Neural progenitor cell (in vitro differentiated cells): ENCODE measurements at regions not wholly inside any gene's neighbourhood (a gene's known extent, or its start where the extent isn't known, plus 50 kb on each side); places are given as distances from the start of the nearest gene placed in this dataset.
"Not testable (repeated sequence)": the region's sequence is repeated elsewhere in the genome, so short reads cannot be mapped to it uniquely, and the experiment has no call there.

Source experiments
- DNase-seq: peaks from one replicate; pipeline ENCODE4 v3.0.0-alpha.2; 2016; ENCODE audit warnings: low spot score
- H2AFZ ChIP-seq: fragments of 200-600 bp; sonication (generic); replicated peaks from 2 replicates; pipeline ENCODE4 v1.6.1; 2016; ENCODE audit warnings: antibody characterized with exemption
- H3F3A ChIP-seq: fragments of 200-600 bp; sonication (generic); 2 replicates; pipeline ENCODE4 v1.6.1; 2016; ENCODE audit warnings: antibody characterized with exemption, low read depth
- H3K27ac ChIP-seq: fragments of 200-600 bp; sonication (generic); 2 replicates; pipeline ENCODE4 v1.5.1; 2016; ENCODE audit warnings: mild to moderate bottlenecking
- H3K27me3 ChIP-seq: fragments of 200-600 bp; sonication (generic); 2 replicates; pipeline ENCODE4 v1.6.1; 2016; ENCODE audit warnings: mild to moderate bottlenecking, moderate library complexity
- H3K36me3 ChIP-seq: fragments of 200-600 bp; sonication (generic); 2 replicates; pipeline ENCODE4 v1.5.1; 2016
- H3K4me1 ChIP-seq: fragments of 200-600 bp; sonication (generic); 2 replicates; pipeline ENCODE4 v1.6.1; 2016; ENCODE audit warnings: mixed run types
- H3K4me2 ChIP-seq: fragments of 200-600 bp; sonication (generic); 2 replicates; pipeline ENCODE4 v1.6.1; 2016
- H3K4me3 ChIP-seq: fragments of 200-600 bp; sonication (generic); 2 replicates; pipeline ENCODE4 v1.5.1; 2016
- H3K79me2 ChIP-seq: fragments of 200-600 bp; sonication (generic); 2 replicates; pipeline ENCODE4 v1.6.1; 2016; ENCODE audit warnings: low read depth
- H3K9ac ChIP-seq: fragments of 200-600 bp; sonication (generic); 2 replicates; pipeline ENCODE4 v1.6.1; 2016
- H3K9me3 ChIP-seq: fragments of 200-600 bp; sonication (generic); 2 replicates; pipeline ENCODE4 v1.5.1; 2016; ENCODE audit warnings: low read depth
- H4K20me1 ChIP-seq: fragments of 200-600 bp; sonication (generic); 2 replicates; pipeline ENCODE4 v1.6.1; 2016; ENCODE audit warnings: low read depth
- H3K27ac Mint-ChIP-seq: 3 replicates; pipeline ENCODE4 v1.8.0; 2021; ENCODE audit warnings: mixed read lengths
- H3K27me3 Mint-ChIP-seq: 2 replicates; pipeline ENCODE4 v1.8.0; 2022; ENCODE audit warnings: low read depth, mild to moderate bottlenecking, inconsistent platforms, moderate library complexity, mixed read lengths; ENCODE audit not compliant: insufficient read depth
- H3K36me3 Mint-ChIP-seq: 3 replicates; pipeline ENCODE4 v1.8.0; 2021; ENCODE audit warnings: mixed read lengths
- H3K4me1 Mint-ChIP-seq: 3 replicates; pipeline ENCODE4 v1.8.0; 2021; ENCODE audit warnings: mixed read lengths
- H3K4me3 Mint-ChIP-seq: 3 replicates; pipeline ENCODE4 v1.8.0; 2021; ENCODE audit warnings: mild to moderate bottlenecking, moderate library complexity, mixed read lengths
- H3K9me3 Mint-ChIP-seq: 3 replicates; pipeline ENCODE4 v1.8.0; 2020; ENCODE audit warnings: mixed read lengths
- EZH2 ChIP-seq: fragments of 200-600 bp; sonication (generic); IDR thresholded peaks from 2 replicates; pipeline ENCODE4 v1.6.1; 2017; ENCODE audit warnings: antibody characterized with exemption, mild to moderate bottlenecking, moderate library complexity
- EZH2phosphoT487 ChIP-seq: fragments of 200-600 bp; sonication (generic); IDR thresholded peaks from 2 replicates; pipeline ENCODE4 v1.6.1; 2017; ENCODE audit warnings: antibody characterized with exemption
- TF ChIP-seq, protein P1 (sequence below): fragments of 200-600 bp; sonication (generic); IDR thresholded peaks from 2 replicates; pipeline ENCODE4 v1.5.1; 2017; ENCODE audit warnings: antibody characterized with exemption, mild to moderate bottlenecking

DNA sequence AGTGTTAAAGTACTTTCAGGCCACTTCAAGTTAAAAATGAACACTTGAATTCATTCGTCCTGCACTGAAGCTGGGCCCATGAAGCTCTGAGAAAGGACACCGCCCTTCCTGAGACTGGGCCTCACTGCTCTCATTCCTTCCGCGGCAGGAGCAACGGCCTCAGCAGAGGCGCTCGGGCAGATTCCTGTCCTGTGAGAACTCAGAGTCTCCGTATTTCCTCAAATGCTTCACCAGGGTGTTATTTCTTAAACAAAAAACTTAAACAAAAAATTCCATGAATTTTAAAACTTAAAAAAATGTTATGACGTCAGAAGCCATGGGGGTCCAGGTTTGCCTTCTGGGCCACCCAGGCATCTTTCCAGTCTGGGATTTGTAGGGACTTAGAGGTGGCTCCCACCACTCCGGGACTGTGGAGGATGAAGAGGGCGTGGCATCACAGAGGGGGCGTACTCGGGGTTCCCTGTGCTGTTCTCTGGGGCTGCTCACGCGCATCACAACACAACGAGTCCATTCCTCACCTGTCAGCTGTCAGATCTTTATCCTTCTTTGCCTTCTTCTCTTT lies 115.9 kb upstream of the ASB18 start:
- H3K27me3 ChIP-seq = no peaks in the 10 kb centered on the region
- H3K9me3 Mint-ChIP-seq = peaks cover 3% of the 10 kb centered on the region
- no peak overlapping the region for H2AFZ ChIP-seq
- no peaks in the 10 kb centered on the region for H3K36me3 ChIP-seq
- no peak overlapping the region for H3K9ac ChIP-seq
- peaks cover 2% of the 10 kb centered on the region for H3K36me3 Mint-ChIP-seq
- H3F3A ChIP-seq = no peaks in the 10 kb centered on the region
- H4K20me1 ChIP-seq = no peaks in the 10 kb centered on the region
- no peak overlapping the region for H3K4me2 ChIP-seq
- H3K27me3 Mint-ChIP-seq = no peaks in the 10 kb centered on the region
- H3K9me3 ChIP-seq = no peaks in the 10 kb centered on the region
- H3K4me1 Mint-ChIP-seq = no peaks in the 10 kb centered on the region
- no peak overlapping the region for H3K27ac ChIP-seq
- no peaks in the 10 kb centered on the region for H3K79me2 ChIP-seq
- no peak overlapping the region for H3K4me3 Mint-ChIP-seq
- no peak for TF ChIP-seq EZH2
- TF ChIP-seq EZH2phosphoT487 = no peak
- TF ChIP-seq, protein P1, sequence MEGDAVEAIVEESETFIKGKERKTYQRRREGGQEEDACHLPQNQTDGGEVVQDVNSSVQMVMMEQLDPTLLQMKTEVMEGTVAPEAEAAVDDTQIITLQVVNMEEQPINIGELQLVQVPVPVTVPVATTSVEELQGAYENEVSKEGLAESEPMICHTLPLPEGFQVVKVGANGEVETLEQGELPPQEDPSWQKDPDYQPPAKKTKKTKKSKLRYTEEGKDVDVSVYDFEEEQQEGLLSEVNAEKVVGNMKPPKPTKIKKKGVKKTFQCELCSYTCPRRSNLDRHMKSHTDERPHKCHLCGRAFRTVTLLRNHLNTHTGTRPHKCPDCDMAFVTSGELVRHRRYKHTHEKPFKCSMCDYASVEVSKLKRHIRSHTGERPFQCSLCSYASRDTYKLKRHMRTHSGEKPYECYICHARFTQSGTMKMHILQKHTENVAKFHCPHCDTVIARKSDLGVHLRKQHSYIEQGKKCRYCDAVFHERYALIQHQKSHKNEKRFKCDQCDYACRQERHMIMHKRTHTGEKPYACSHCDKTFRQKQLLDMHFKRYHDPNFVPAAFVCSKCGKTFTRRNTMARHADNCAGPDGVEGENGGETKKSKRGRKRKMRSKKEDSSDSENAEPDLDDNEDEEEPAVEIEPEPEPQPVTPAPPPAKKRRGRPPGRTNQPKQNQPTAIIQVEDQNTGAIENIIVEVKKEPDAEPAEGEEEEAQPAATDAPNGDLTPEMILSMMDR = no peak
- H3K27ac Mint-ChIP-seq = no peak overlapping the region
- DNase-seq = no peak
- no peaks in the 10 kb centered on the region for H3K4me1 ChIP-seq
- H3K4me3 ChIP-seq = no peak overlapping the region

DNA sequence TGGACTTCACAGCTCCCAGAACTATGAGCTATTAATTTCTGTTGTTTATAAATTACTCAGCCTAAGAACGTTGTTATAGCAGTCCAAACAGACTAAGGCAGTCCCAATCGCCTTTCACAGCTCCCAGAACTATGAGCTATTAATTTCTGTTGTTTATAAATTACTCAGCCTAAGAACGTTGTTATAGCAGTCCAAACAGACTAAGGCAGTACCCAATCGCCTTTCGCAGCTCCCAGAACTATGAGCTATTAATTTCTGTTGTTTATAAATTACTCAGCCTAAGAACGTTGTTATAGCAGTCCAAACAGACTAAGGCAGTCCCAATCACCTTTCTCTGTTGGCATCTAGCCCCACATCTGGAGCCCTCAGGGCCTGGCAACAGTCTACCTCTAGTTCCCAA lies 117.0 kb upstream of the ASB18 start:
- H4K20me1 ChIP-seq, H3K27me3 Mint-ChIP-seq, H3K4me3 ChIP-seq, H3K36me3 Mint-ChIP-seq, H3K9me3 Mint-ChIP-seq, H3K79me2 ChIP-seq, H3F3A ChIP-seq, H2AFZ ChIP-seq, H3K27ac ChIP-seq, H3K27me3 ChIP-seq, H3K4me1 Mint-ChIP-seq, H3K9ac ChIP-seq, H3K4me2 ChIP-seq, DNase-seq, H3K27ac Mint-ChIP-seq, H3K4me1 ChIP-seq, H3K36me3 ChIP-seq, H3K9me3 ChIP-seq, H3K4me3 Mint-ChIP-seq: not testable (repeated sequence)

DNA sequence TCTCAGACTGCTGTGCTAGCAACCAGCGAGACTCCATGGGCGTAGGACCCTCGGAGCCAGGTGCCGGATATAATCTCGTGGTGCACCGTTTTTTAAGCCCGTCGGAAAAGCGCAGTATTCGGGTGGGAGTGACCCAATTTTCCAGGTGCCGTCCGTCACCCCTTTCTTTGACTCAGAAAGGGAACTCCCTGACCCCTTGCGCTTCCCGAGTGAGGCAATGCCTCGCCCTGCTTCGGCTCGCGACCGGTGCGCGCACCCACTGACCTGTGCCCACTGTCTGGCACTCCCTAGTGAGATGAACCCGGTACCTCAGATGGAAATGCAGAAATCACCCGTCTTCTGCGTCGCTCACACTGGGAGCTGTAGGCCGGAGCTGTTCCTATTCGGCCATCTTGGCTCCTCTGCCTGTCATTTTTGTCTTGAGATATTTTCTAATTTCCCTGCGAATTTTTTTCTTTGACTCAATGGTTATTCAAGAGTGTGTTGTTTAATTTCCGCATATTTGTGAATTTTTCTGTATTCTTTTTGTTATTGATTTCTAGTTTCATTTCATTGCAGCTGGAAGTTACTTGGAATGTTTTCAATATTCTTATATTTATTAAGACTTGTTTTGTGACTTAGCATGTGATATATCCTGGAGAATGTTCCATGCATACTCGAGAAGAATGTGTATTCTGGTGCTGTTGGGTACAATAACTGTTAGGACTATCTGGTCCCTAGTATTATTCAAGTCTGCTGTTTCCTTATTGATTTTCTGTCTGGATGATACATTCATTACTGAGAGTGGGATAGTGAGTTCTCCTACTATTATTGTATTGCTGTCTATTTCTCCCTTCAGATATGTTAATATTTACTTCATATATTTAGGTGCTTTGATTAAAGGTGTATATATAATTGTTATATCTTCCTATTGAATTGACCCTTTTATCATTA lies 125.3 kb upstream of the ASB18 start:
- H3K4me1 ChIP-seq, H3K36me3 Mint-ChIP-seq, H3K36me3 ChIP-seq, H3F3A ChIP-seq, H4K20me1 ChIP-seq, H3K9ac ChIP-seq, H3K27ac ChIP-seq, H3K27me3 ChIP-seq, H3K9me3 ChIP-seq, H3K4me3 Mint-ChIP-seq, H3K4me3 ChIP-seq, H3K79me2 ChIP-seq, DNase-seq, H3K27me3 Mint-ChIP-seq: not testable (repeated sequence)
- H3K4me2 ChIP-seq = peak overlapping the region; percentile 6
- Mint-ChIP-seq H3K9me3 (peaks cover 18% of the 10 kb centered on the region), H3K27ac (peak overlapping the region; percentile 5), H3K4me1 (peaks cover 22% of the 10 kb centered on the region)
- H2AFZ ChIP-seq = peak overlapping the region; percentile 63

DNA sequence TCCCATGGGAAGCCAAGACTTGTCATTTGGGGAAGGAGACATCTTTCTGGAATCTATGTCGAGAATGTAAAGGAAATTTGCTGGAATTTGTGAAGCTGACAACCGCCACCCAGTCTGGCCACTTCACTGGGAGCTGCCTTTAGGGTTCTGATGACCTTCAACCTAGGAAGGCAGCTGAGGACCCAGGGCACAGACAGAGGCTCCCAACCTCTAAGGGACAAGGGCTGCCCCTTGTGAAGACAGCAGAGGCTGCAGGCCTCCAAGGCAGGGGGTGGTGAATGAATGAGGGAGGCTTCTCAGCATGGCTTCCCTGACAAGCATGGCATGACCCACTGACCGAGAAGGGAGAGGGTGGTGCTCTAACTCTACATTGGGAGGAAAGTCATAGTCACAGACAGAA lies 128.9 kb upstream of the ASB18 start:
- H3K4me2 ChIP-seq = no peak overlapping the region
- Mint-ChIP-seq H3K27ac (no peak overlapping the region), H3K9me3 (peaks cover 16% of the 10 kb centered on the region), H3K4me3 (no peak overlapping the region), H3K27me3 (peaks cover 4% of the 10 kb centered on the region), H3K36me3 (peaks cover 2% of the 10 kb centered on the region), H3K4me1 (peaks cover 43% of the 10 kb centered on the region)
- DNase-seq = no peak
- H3K4me3 ChIP-seq = no peak overlapping the region
- no peaks in the 10 kb centered on the region for H3K79me2 ChIP-seq
- H3K9ac ChIP-seq = no peak overlapping the region
- no peak overlapping the region for H3K27ac ChIP-seq
- no peaks in the 10 kb centered on the region for H3K27me3 ChIP-seq
- H3K9me3 ChIP-seq = no peaks in the 10 kb centered on the region
- H4K20me1 ChIP-seq = no peaks in the 10 kb centered on the region
- H3K4me1 ChIP-seq = peaks cover 8% of the 10 kb centered on the region
- no peaks in the 10 kb centered on the region for H3K36me3 ChIP-seq
- TF ChIP-seq, protein P1 = no peak
- no peak for TF ChIP-seq EZH2phosphoT487
- no peak for TF ChIP-seq EZH2
- H3F3A ChIP-seq = no peaks in the 10 kb centered on the region
- no peak overlapping the region for H2AFZ ChIP-seq
